DMS79 (cell line): ENCODE measurements at regions not wholly inside any gene's neighbourhood (a gene's known extent, or its start where the extent isn't known, plus 50 kb on each side); places are given as distances from the start of the nearest gene placed in this dataset.

ENCODE experiments used
- DNase-seq: peaks from one replicate; lab custom pipeline; 2025; lab: John Stamatoyannopoulos, UW

GRCh38 chr10:117927871-117928270 is 118.9 kb downstream of the RAB11FIP2 start:
- DNase-seq: no peak

- DNase-seq: no peak
Measured at GRCh38 chr10:117928281-117928680, 118.5 kb downstream of the RAB11FIP2 start.

- DNase-seq: no peak
Measured at GRCh38 chr10:117928741-117929140, 118.0 kb downstream of the RAB11FIP2 start.

- DNase-seq: no peak
Measured at GRCh38 chr10:117929327-117930067, 117.2 kb downstream of the RAB11FIP2 start.

GRCh38 chr10:117931078-117931477 is 115.7 kb downstream of the RAB11FIP2 start:
- DNase-seq: no peak

GRCh38 chr10:117933036-117933435 is 113.7 kb downstream of the RAB11FIP2 start:
- no peak for DNase-seq

GRCh38 chr10:117934477-117934876 is 112.3 kb downstream of the RAB11FIP2 start:
- DNase-seq: peak; percentile 18

- DNase-seq: no peak
Measured at GRCh38 chr10:117936141-117936540, 110.6 kb downstream of the RAB11FIP2 start.

GRCh38 chr10:117936566-117936965 is 110.2 kb downstream of the RAB11FIP2 start:
- no peak for DNase-seq

- no peak for DNase-seq
Measured at GRCh38 chr10:117936976-117937375, 109.8 kb downstream of the RAB11FIP2 start.

- no peak for DNase-seq
Measured at GRCh38 chr10:117938104-117938503, 108.6 kb downstream of the RAB11FIP2 start.

- DNase-seq: no peak
Measured at GRCh38 chr10:117942226-117942625, 104.5 kb downstream of the RAB11FIP2 start.

GRCh38 chr10:117944676-117945447 is 101.9 kb downstream of the RAB11FIP2 start:
- no peak for DNase-seq

GRCh38 chr10:117945651-117946050 is 101.1 kb downstream of the RAB11FIP2 start:
- DNase-seq: no peak

- DNase-seq: no peak
Measured at GRCh38 chr10:117946525-117947070, 100.1 kb downstream of the RAB11FIP2 start.

- no peak for DNase-seq
Measured at GRCh38 chr10:117948493-117948892, 98.2 kb downstream of the RAB11FIP2 start.

- peak; percentile 46 for DNase-seq
Measured at GRCh38 chr10:117950408-117950807, 96.3 kb downstream of the RAB11FIP2 start.
